HepG2 (cell line): ENCODE measurements at regions not wholly inside any gene's neighbourhood (a gene's known extent, or its start where the extent isn't known, plus 50 kb on each side); places are given as distances from the start of the nearest gene placed in this dataset.

Source experiments
- ATF1 ChIP-seq: IDR thresholded peaks from 2 replicates; pipeline ENCODE4 v1.6.1; 2016; ENCODE audit warnings: mild to moderate bottlenecking, control low read depth
- CEBPB ChIP-seq: IDR thresholded peaks from 2 replicates; pipeline ENCODE4 v1.6.1; 2011; ENCODE audit warnings: low read depth, low read length, improper control_type of control experiment, borderline replicate concordance
- CSRNP2 ChIP-seq: sonication (generic); formaldehyde crosslinking; conservative IDR thresholded peaks from 2 replicates; pipeline ENCODE4 v1.8.0; 2022; ENCODE audit warnings: low read depth, missing genetic modification reagents
- HNF4A ChIP-seq: sonication (generic); formaldehyde crosslinking; IDR thresholded peaks from 2 replicates; pipeline ENCODE4 v1.4.0; 2020; ENCODE audit warnings: missing genetic modification reagents
- HOXD1 ChIP-seq: sonication (generic); formaldehyde crosslinking; IDR thresholded peaks from 2 replicates; pipeline ENCODE4 v1.5.0; 2020; ENCODE audit warnings: missing genetic modification reagents
- KDM5A ChIP-seq: fragments of 200-600 bp; sonication (generic); IDR thresholded peaks from 2 replicates; pipeline ENCODE4 v1.7.0; 2018; ENCODE audit warnings: antibody characterized with exemption, mild to moderate bottlenecking, low read length, borderline replicate concordance
- MAZ ChIP-seq, 2 experiments: sonication (generic) in 1 of 2; formaldehyde crosslinking in 1 of 2; IDR thresholded peaks; 2 replicates each; pipeline versions ENCODE4 v1.5.0 to v1.6.1; 2012 to 2020; ENCODE audit warnings: low read depth in 2 of 2, mild to moderate bottlenecking in 2 of 2, borderline replicate concordance in 1 of 2, improper control_type of control experiment in 1 of 2, low read length in 1 of 2, missing genetic modification reagents in 1 of 2, moderate library complexity in 1 of 2
- MXD4 ChIP-seq: IDR thresholded peaks from 2 replicates; pipeline ENCODE4 v1.6.1; 2016; ENCODE audit warnings: mild to moderate bottlenecking, missing biosample characterization, missing genetic modification reagents
- POLR2AphosphoS5 ChIP-seq: IDR thresholded peaks from 2 replicates; pipeline ENCODE4 v1.6.1; 2012; ENCODE audit warnings: low read depth, low read length
- ZBTB26 ChIP-seq: IDR thresholded peaks from 2 replicates; pipeline ENCODE4 v1.6.1; 2016; ENCODE audit warnings: missing compliant biosample characterization, missing genetic modification reagents, borderline replicate concordance
- ZNF225 ChIP-seq: sonication (generic); formaldehyde crosslinking; IDR thresholded peaks from 2 replicates; pipeline ENCODE4 v1.4.0; 2020; ENCODE audit warnings: mild to moderate bottlenecking, missing genetic modification reagents
- ZNF30 ChIP-seq: sonication (generic); formaldehyde crosslinking; IDR thresholded peaks from 2 replicates; pipeline ENCODE4 v1.5.0; 2020; ENCODE audit warnings: mild to moderate bottlenecking, missing genetic modification reagents
- ZNF318 ChIP-seq: sonication (generic); formaldehyde crosslinking; IDR thresholded peaks from 2 replicates; pipeline ENCODE4 v1.4.0; 2020; ENCODE audit warnings: mild to moderate bottlenecking, missing genetic modification reagents
- ZNF580 ChIP-seq: IDR thresholded peaks from 2 replicates; pipeline ENCODE4 v1.6.1; 2016; ENCODE audit warnings: low read depth, borderline replicate concordance
- ZNF615 ChIP-seq: sonication (generic); formaldehyde crosslinking; IDR thresholded peaks from 2 replicates; pipeline ENCODE4 v1.5.0; 2020; ENCODE audit warnings: mild to moderate bottlenecking, missing genetic modification reagents, borderline replicate concordance
- ZNF720 ChIP-seq: sonication (generic); formaldehyde crosslinking; IDR thresholded peaks from 2 replicates; pipeline ENCODE4 v1.4.0; 2020; ENCODE audit warnings: missing genetic modification reagents
- ZNF747 ChIP-seq: sonication (generic); formaldehyde crosslinking; IDR thresholded peaks from 2 replicates; pipeline ENCODE4 v1.8.1; 2023; ENCODE audit warnings: missing genetic modification reagents, mild to moderate bottlenecking, borderline replicate concordance
- ZZZ3 ChIP-seq: sonication (generic); formaldehyde crosslinking; IDR thresholded peaks from 2 replicates; pipeline ENCODE4 v1.4.0; 2020; ENCODE audit warnings: missing genetic modification reagents, mild to moderate bottlenecking, borderline replicate concordance

- TF ChIP-seq ZNF318 (CRISPR knock-in tag) (no peak; the same call in 1 of the 2 replicates), CSRNP2 (CRISPR knock-in tag) (no peak), HOXD1 (CRISPR knock-in tag) (no peak), KDM5A (no peak), ZNF747 (CRISPR knock-in tag) (no peak), ZNF225 (CRISPR knock-in tag) (no peak), MXD4 (CRISPR knock-in tag) (no peak), ZNF615 (CRISPR knock-in tag) (no peak), HNF4A (peak; percentile 90), ZNF720 (CRISPR knock-in tag) (no peak), ZZZ3 (CRISPR knock-in tag) (no peak), MAZ (IDR thresholded peaks at IDR 0.05; ENCODE audit: borderline replicate concordance, low read depth, low read length) (no peak), MAZ (CRISPR knock-in tag; IDR thresholded peaks at IDR 0.05; ENCODE audit: low read depth) (0 out of 2 replicates have a peak, but pooled peaks have one; percentile 11), POLR2AphosphoS5 (no peak), ZBTB26 (CRISPR knock-in tag) (no peak), ZNF580 (0 out of 2 replicates have a peak, but pooled peaks have one; percentile 29), ZNF30 (no peak), CEBPB (no peak), ATF1 (CRISPR knock-in tag) (no peak)
These were observed 61.0 kb upstream of the ZMYND8 start (continued) for GRCh38 chr20:47417245-47418068.
